ENCODE measurements at regions not wholly inside any gene's neighbourhood (a gene's known extent, or its start where the extent isn't known, plus 50 kb on each side); places are given as distances from the start of the nearest gene placed in this dataset.

- TF ChIP-seq ZBTB40 (IDR thresholded peaks at IDR 0.05): no peak
- TF ChIP-seq ZBTB40 (CRISPR knock-in tag; IDR thresholded peaks at IDR 0.05): no peak
- no peak for TF ChIP-seq TARDBP (IDR thresholded peaks at IDR 0.05)
- TF ChIP-seq CTCF (IDR thresholded peaks at IDR 0.05 in 2 of 3, conservative IDR thresholded peaks at IDR 0.05 in 1 of 3; ENCODE audit: insufficient read depth in 2 of 3, low read depth in 1 of 3, low read length in 3 of 3): no peak
- TF ChIP-seq EP300 (IDR thresholded peaks at IDR 0.05; ENCODE audit: low read length): no peak
- no peak for TF ChIP-seq SMAD2 (IDR thresholded peaks at IDR 0.05; ENCODE audit: low read depth, low read length)
- TF ChIP-seq CTBP1 (IDR thresholded peaks at IDR 0.05; ENCODE audit: borderline replicate concordance): no peak
- TF ChIP-seq SP2 (IDR thresholded peaks at IDR 0.05; ENCODE audit: extremely low read depth, low read depth, low read length, poor library complexity, severe bottlenecking): no peak
- no peak for TF ChIP-seq EGR1 (conservative IDR thresholded peaks at IDR 0.05)
Observed at GRCh38 chr20:50346374-50347283, 156.0 kb downstream of the CEBPB start.

Data from K562 (cell line).